ENCODE measurements at regions not wholly inside any gene's neighbourhood (a gene's known extent, or its start where the extent isn't known, plus 50 kb on each side); places are given as distances from the start of the nearest gene placed in this dataset.

- TF ChIP-seq CTCF (IDR thresholded peaks at IDR 0.05; ENCODE audit: low read length) (no peak), EZH2 (IDR thresholded peaks at IDR 0.05; ENCODE audit: borderline replicate concordance, low read length) (no peak)
Observed at GRCh38 chr6:56816370-56816769, 138.5 kb upstream of the BEND6 start.

All from OCI-LY1 (cell line).